Skin of body (tissue), 1 donor: ENCODE measurements at regions not wholly inside any gene's neighbourhood (a gene's known extent, or its start where the extent isn't known, plus 50 kb on each side); places are given as distances from the start of the nearest gene placed in this dataset.

Experiments used
- DNase-seq: peaks from one replicate; lab custom pipeline; 2025; lab: John Stamatoyannopoulos, UW

- peak; percentile 72 for DNase-seq
Observed at GRCh38 chr6:113137426-113137825, 719.7 kb upstream of the MARCKS start.

- DNase-seq: no peak
Observed at GRCh38 chr6:113140721-113141120, 716.4 kb upstream of the MARCKS start.

- no peak for DNase-seq
Observed at GRCh38 chr6:113141901-113142300, 715.2 kb upstream of the MARCKS start.

GRCh38 chr6:113142671-113143174 lies 714.4 kb upstream of the MARCKS start:
- no peak for DNase-seq

- no peak for DNase-seq
Observed at GRCh38 chr6:113143206-113143605, 713.9 kb upstream of the MARCKS start.

GRCh38 chr6:113144117-113144516 lies 713.0 kb upstream of the MARCKS start:
- no peak for DNase-seq

GRCh38 chr6:113146878-113147277 lies 710.3 kb upstream of the MARCKS start:
- DNase-seq: no peak

GRCh38 chr6:113147544-113147943 lies 709.6 kb upstream of the MARCKS start:
- no peak for DNase-seq

- no peak for DNase-seq
Observed at GRCh38 chr6:113148566-113148965, 708.6 kb upstream of the MARCKS start.

GRCh38 chr6:113149511-113149910 lies 707.6 kb upstream of the MARCKS start:
- DNase-seq: no peak

- DNase-seq: no peak
Observed at GRCh38 chr6:113160306-113161017, 696.7 kb upstream of the MARCKS start.

- DNase-seq: no peak
Observed at GRCh38 chr6:113161018-113161315, 696.2 kb upstream of the MARCKS start.

GRCh38 chr6:113162739-113163138 lies 694.4 kb upstream of the MARCKS start:
- no peak for DNase-seq

GRCh38 chr6:113168057-113168456 lies 689.1 kb upstream of the MARCKS start:
- DNase-seq: no peak

GRCh38 chr6:113169484-113169883 lies 687.7 kb upstream of the MARCKS start:
- DNase-seq: no peak

GRCh38 chr6:113170454-113170853 lies 686.7 kb upstream of the MARCKS start:
- no peak for DNase-seq

GRCh38 chr6:113171882-113172281 lies 685.3 kb upstream of the MARCKS start:
- DNase-seq: no peak

GRCh38 chr6:113172531-113172966 lies 684.6 kb upstream of the MARCKS start:
- peak; percentile 69 for DNase-seq

GRCh38 chr6:113178349-113178748 lies 678.8 kb upstream of the MARCKS start:
- DNase-seq: no peak

GRCh38 chr6:113181164-113181563 lies 676.0 kb upstream of the MARCKS start:
- no peak for DNase-seq

GRCh38 chr6:113182370-113183141 lies 674.6 kb upstream of the MARCKS start:
- DNase-seq: peak; percentile 94

- no peak for DNase-seq
Observed at GRCh38 chr6:113184291-113184690, 672.9 kb upstream of the MARCKS start.

- no peak for DNase-seq
Observed at GRCh38 chr6:113184736-113185135, 672.4 kb upstream of the MARCKS start.
